ENCODE measurements at regions not wholly inside any gene's neighbourhood (a gene's known extent, or its start where the extent isn't known, plus 50 kb on each side); places are given as distances from the start of the nearest gene placed in this dataset.

GRCh38 chr5:106167766-106168165 lies 1503.0 kb downstream of the EFNA5 start:
- intact Hi-C loops (cut with DNase I; ENCODE audit: low total_unique reads) = no loop called here
- H3K36me3 ChIP-seq = no peaks in the 10 kb centered on the region

GRCh38 chr5:106163233-106163632 lies 1507.5 kb downstream of the EFNA5 start:
- no peak for TF ChIP-seq CTCF (IDR thresholded peaks at IDR 0.05)
- intact Hi-C loops (cut with DNase I; ENCODE audit: low total_unique reads) = no loop called here
- H3K27ac ChIP-seq = no peak overlapping the region
- H3K27me3 ChIP-seq = no peaks in the 10 kb centered on the region
- H3K4me1 ChIP-seq = peaks cover 0 to 14% (median 0%) of the 10 kb centered on the region in 4 donors
- no peak overlapping the region for H3K4me3 ChIP-seq
- no peaks in the 10 kb centered on the region for H3K36me3 ChIP-seq
- no peaks in the 10 kb centered on the region for H3K9me3 ChIP-seq
- no peak for DNase-seq

More at GRCh38 chr5:106167766-106168165, 1503.0 kb downstream of the EFNA5 start:
- Histone ChIP-seq H3K4me3 (no peak overlapping the region), H3K27me3 (no peaks in the 10 kb centered on the region), H3K27ac (no peak overlapping the region), H3K4me1 (peaks cover 0 to 14% (median 0%) of the 10 kb centered on the region in 4 donors), H3K9me3 (no peaks in the 10 kb centered on the region)
- TF ChIP-seq CTCF (IDR thresholded peaks at IDR 0.05) = no peak
- no peak for DNase-seq

GRCh38 chr5:106159616-106160015 lies 1511.1 kb downstream of the EFNA5 start:
- Histone ChIP-seq H3K4me1 (no peaks in the 10 kb centered on the region), H3K4me3 (no peak overlapping the region), H3K9me3 (no peaks in the 10 kb centered on the region), H3K36me3 (no peaks in the 10 kb centered on the region), H3K27ac (no peak overlapping the region), H3K27me3 (no peaks in the 10 kb centered on the region)
- intact Hi-C loops (cut with DNase I; ENCODE audit: low total_unique reads) = no loop called here
- DNase-seq = no peak
- no peak for TF ChIP-seq CTCF (IDR thresholded peaks at IDR 0.05)

GRCh38 chr5:106154280-106154716 lies 1516.4 kb downstream of the EFNA5 start:
- no peak for DNase-seq
- intact Hi-C loops (cut with DNase I; ENCODE audit: low total_unique reads) = no loop called here
- no peaks in the 10 kb centered on the region for H3K27me3 ChIP-seq

GRCh38 chr5:106152569-106152968 lies 1518.2 kb downstream of the EFNA5 start:
- DNase-seq = no peak
- no peaks in the 10 kb centered on the region for H3K36me3 ChIP-seq
- no peaks in the 10 kb centered on the region for H3K27me3 ChIP-seq
- H3K9me3 ChIP-seq = no peaks in the 10 kb centered on the region
- TF ChIP-seq CTCF (IDR thresholded peaks at IDR 0.05) = no peak
- no peak overlapping the region for H3K4me3 ChIP-seq
- intact Hi-C loops (cut with DNase I; ENCODE audit: low total_unique reads) = no loop called here
- H3K4me1 ChIP-seq = no peaks in the 10 kb centered on the region
- H3K27ac ChIP-seq = no peak overlapping the region

More at GRCh38 chr5:106154280-106154716, 1516.4 kb downstream of the EFNA5 start:
- TF ChIP-seq CTCF (IDR thresholded peaks at IDR 0.05) = no peak
- Histone ChIP-seq H3K36me3 (no peaks in the 10 kb centered on the region), H3K4me1 (no peaks in the 10 kb centered on the region), H3K4me3 (no peak overlapping the region), H3K9me3 (no peaks in the 10 kb centered on the region), H3K27ac (no peak overlapping the region)

GRCh38 chr5:106142116-106142515 lies 1528.6 kb downstream of the EFNA5 start:
- Histone ChIP-seq H3K27ac (no peak overlapping the region), H3K36me3 (no peaks in the 10 kb centered on the region), H3K4me3 (no peak overlapping the region), H3K9me3 (no peaks in the 10 kb centered on the region), H3K4me1 (peaks cover 0 to 17% (median 0%) of the 10 kb centered on the region in 4 donors), H3K27me3 (no peaks in the 10 kb centered on the region)
- no peak for TF ChIP-seq CTCF (IDR thresholded peaks at IDR 0.05)
- DNase-seq = no peak
- intact Hi-C loops (cut with DNase I; ENCODE audit: low total_unique reads) = no loop called here
